ENCODE measurements at regions not wholly inside any gene's neighbourhood (a gene's known extent, or its start where the extent isn't known, plus 50 kb on each side); places are given as distances from the start of the nearest gene placed in this dataset.

GRCh38 chr1:229098361-229098760 lies 172.6 kb upstream of the RAB4A start:
- TF ChIP-seq CTCF (conservative IDR thresholded peaks at IDR 0.05; ENCODE audit: low read depth, low read length): no peak
- no peak overlapping the region for H3K4me3 ChIP-seq (ENCODE audit: low read depth, low read length)
- DNase-seq (ENCODE audit: low read depth): no peak

- TF ChIP-seq CTCF (conservative IDR thresholded peaks at IDR 0.05; ENCODE audit: low read depth, low read length): no peak
- DNase-seq (ENCODE audit: low read depth): no peak
- no peak overlapping the region for H3K4me3 ChIP-seq (ENCODE audit: low read depth, low read length)
These were observed 171.9 kb upstream of the RAB4A start for GRCh38 chr1:229098903-229099578.

GRCh38 chr1:229101011-229101871 lies 169.7 kb upstream of the RAB4A start:
- H3K4me3 ChIP-seq (ENCODE audit: low read depth, low read length): no peak overlapping the region
- TF ChIP-seq CTCF (conservative IDR thresholded peaks at IDR 0.05; ENCODE audit: low read depth, low read length): no peak
- DNase-seq (ENCODE audit: low read depth): no peak

GRCh38 chr1:229102741-229103391 lies 168.0 kb upstream of the RAB4A start:
- no peak for DNase-seq (ENCODE audit: low read depth)
- H3K4me3 ChIP-seq (ENCODE audit: low read depth, low read length): no peak overlapping the region
- peak; percentile 29 for TF ChIP-seq CTCF (conservative IDR thresholded peaks at IDR 0.05; ENCODE audit: low read depth, low read length)

GRCh38 chr1:229104654-229105053 lies 166.3 kb upstream of the RAB4A start:
- no peak overlapping the region for H3K4me3 ChIP-seq (ENCODE audit: low read depth, low read length)
- DNase-seq (ENCODE audit: low read depth): no peak
- no peak for TF ChIP-seq CTCF (conservative IDR thresholded peaks at IDR 0.05; ENCODE audit: low read depth, low read length)

GRCh38 chr1:229105109-229105508 lies 165.8 kb upstream of the RAB4A start:
- no peak overlapping the region for H3K4me3 ChIP-seq (ENCODE audit: low read depth, low read length)
- DNase-seq (ENCODE audit: low read depth): no peak
- TF ChIP-seq CTCF (conservative IDR thresholded peaks at IDR 0.05; ENCODE audit: low read depth, low read length): no peak
